ENCODE measurements at regions not wholly inside any gene's neighbourhood (a gene's known extent, or its start where the extent isn't known, plus 50 kb on each side); places are given as distances from the start of the nearest gene placed in this dataset.

DNA sequence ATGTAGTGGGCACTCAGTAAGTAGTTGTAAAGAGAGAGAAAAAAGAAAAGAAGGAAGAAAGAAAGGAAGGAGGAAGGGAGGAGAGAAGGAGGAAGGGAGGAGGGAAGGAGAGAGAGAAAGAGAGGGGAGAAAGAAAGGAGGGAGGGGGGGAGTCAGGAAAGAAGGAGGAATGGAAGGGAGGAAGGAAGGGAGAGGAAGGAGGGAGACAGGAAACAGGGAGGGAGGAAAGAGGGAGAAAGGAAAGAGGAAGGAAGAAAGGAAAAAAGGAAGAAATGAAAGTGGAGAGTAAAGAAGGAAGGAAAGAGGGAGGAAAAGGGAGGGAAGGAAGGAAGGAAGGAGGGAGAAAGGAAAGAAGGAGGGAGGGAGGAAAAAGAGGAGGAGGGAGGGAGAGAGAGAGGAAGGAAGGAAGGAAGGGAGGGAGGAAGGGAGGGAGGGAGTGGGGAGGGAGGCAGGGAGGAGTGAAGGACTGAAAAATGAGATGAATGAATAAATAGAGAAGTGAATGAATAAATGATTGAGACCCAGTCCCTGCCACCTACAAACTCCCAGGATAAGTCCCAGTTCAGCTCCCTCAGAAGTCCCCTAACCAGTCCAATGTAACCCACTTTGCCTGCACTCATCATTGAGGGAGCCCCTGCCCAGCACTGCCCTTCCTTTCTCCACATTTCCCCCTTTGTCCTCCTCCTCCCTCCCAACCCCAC is 739.0 kb upstream of the TBX3 start (continued):
- TF ChIP-seq RXRA (IDR thresholded peaks at IDR 0.05; ENCODE audit: insufficient read depth, low read depth, low read length): no peak
- no peak for TF ChIP-seq TAF7 (optimal IDR thresholded peaks at IDR 0.05; ENCODE audit: borderline replicate concordance, low read depth, low read length)
- no peak for TF ChIP-seq KDM1A (IDR thresholded peaks at IDR 0.05; ENCODE audit: borderline replicate concordance, low read length)
- TF ChIP-seq, protein P1, sequence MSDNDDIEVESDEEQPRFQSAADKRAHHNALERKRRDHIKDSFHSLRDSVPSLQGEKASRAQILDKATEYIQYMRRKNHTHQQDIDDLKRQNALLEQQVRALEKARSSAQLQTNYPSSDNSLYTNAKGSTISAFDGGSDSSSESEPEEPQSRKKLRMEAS (IDR thresholded peaks at IDR 0.05): no peak
- no peak for TF ChIP-seq SAP30 (IDR thresholded peaks at IDR 0.05; ENCODE audit: insufficient read depth, insufficient replicate concordance, low read length)
- no peak for TF ChIP-seq SIN3A (conservative IDR thresholded peaks at IDR 0.05 in 1 of 2, IDR thresholded peaks at IDR 0.05 in 1 of 2; ENCODE audit: low read depth in 1 of 2, low read length in 2 of 2)
- TF ChIP-seq FOSL1 (IDR thresholded peaks at IDR 0.05; ENCODE audit: insufficient read depth, low read depth, low read length): no peak
- no peak for TF ChIP-seq SP4 (IDR thresholded peaks at IDR 0.05; ENCODE audit: low read length)

Measured in H1 (cell line).